ENCODE measurements at regions not wholly inside any gene's neighbourhood (a gene's known extent, or its start where the extent isn't known, plus 50 kb on each side); places are given as distances from the start of the nearest gene placed in this dataset.

DNA sequence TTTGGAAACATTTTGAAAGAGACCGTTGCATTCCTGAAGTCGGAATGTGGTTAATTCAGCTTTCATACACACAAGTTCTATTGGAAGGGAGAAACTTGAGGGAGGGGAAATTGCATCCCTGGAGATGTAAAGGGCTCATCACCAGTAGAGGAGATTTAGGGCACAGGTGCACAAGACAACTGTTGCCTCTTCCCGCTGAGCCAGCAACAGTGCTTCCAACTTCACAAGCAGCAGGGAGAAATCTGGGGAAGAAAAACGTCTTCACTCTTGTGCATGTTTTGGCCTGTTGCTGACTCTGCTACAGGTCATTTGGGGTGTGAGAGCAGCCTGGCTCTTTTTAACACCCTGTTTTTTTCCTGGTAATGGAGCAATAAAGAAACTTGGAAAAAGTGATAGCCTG, 277.9 kb downstream of the GAS1 start:
- TF ChIP-seq, protein P1, sequence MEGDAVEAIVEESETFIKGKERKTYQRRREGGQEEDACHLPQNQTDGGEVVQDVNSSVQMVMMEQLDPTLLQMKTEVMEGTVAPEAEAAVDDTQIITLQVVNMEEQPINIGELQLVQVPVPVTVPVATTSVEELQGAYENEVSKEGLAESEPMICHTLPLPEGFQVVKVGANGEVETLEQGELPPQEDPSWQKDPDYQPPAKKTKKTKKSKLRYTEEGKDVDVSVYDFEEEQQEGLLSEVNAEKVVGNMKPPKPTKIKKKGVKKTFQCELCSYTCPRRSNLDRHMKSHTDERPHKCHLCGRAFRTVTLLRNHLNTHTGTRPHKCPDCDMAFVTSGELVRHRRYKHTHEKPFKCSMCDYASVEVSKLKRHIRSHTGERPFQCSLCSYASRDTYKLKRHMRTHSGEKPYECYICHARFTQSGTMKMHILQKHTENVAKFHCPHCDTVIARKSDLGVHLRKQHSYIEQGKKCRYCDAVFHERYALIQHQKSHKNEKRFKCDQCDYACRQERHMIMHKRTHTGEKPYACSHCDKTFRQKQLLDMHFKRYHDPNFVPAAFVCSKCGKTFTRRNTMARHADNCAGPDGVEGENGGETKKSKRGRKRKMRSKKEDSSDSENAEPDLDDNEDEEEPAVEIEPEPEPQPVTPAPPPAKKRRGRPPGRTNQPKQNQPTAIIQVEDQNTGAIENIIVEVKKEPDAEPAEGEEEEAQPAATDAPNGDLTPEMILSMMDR (conservative IDR thresholded peaks at IDR 0.05 in 1 of 2, IDR thresholded peaks at IDR 0.05 in 1 of 2; ENCODE audit: low read depth in 1 of 2, low read length in 2 of 2) = no peak
- TF ChIP-seq EZH2 (IDR thresholded peaks at IDR 0.05; ENCODE audit: low read length, missing control alignments) = no peak

Data from fibroblast of lung (primary cell).